ENCODE measurements at regions not wholly inside any gene's neighbourhood (a gene's known extent, or its start where the extent isn't known, plus 50 kb on each side); places are given as distances from the start of the nearest gene placed in this dataset.

DNA sequence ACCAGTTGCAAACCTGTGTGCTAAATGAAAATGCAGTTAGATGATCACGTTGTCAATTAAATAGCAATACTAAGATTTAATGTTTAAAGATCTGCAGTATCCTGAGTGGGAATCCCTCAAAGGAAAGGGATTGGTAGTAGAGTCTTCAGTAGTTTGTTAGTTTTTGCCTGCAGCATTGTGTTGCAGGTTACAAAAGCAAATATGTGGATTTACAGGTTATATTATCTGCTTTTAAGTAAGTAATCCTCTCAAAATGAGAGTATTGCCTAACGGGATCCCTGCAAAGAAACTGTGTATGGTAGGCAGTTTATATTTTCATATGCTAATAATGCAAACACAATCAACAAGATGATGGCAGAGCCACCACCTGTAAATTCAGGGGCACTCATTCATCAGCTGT, 72.2 kb upstream of the OSBPL8 start:
- no peak for ATAC-seq
- no peak overlapping the region for H3K9ac ChIP-seq (ENCODE audit: low read length)
- no peaks in the 10 kb centered on the region for H4K20me1 ChIP-seq (ENCODE audit: low read length)
- no peaks in the 10 kb centered on the region for H3K27me3 ChIP-seq (ENCODE audit: low read length)
- H3K27ac ChIP-seq (ENCODE audit: low read length) = no peak overlapping the region
- peaks cover 33% of the 10 kb centered on the region for H3K4me1 ChIP-seq (ENCODE audit: insufficient read depth, low read length)
- no peaks in the 10 kb centered on the region for H3K9me2 ChIP-seq (replicated peaks; ENCODE audit: low read length)
- DNase-seq = no peak
- no peaks in the 10 kb centered on the region for H3K9me3 ChIP-seq (ENCODE audit: low read length)
- BruUV-seq (replicated peaks) = no TSS peak
- no peak overlapping the region for H3K4me3 ChIP-seq (ENCODE audit: low read length)
- no peak overlapping the region for H2AFZ ChIP-seq (ENCODE audit: low read length)
- POLR2A ChIA-PET (ENCODE audit: unreplicated experiment) = no interaction called here
- no peaks in the 10 kb centered on the region for H3F3A ChIP-seq (ENCODE audit: low read length, unreplicated experiment)
- intact Hi-C loops (cut with micrococcal nuclease) = loop anchor here (2.0 to 5.0 kb wide), 3 partner anchors 56 to 159 kb away; no protein-coding TSS in a partner anchor
- H3K36me3 ChIP-seq (ENCODE audit: low read depth, low read length) = no peaks in the 10 kb centered on the region
- H3K4me2 ChIP-seq (ENCODE audit: low read length) = no peak overlapping the region
- no peaks in the 10 kb centered on the region for H3K79me2 ChIP-seq (ENCODE audit: low read length)
- CTCF ChIA-PET = interaction anchor here (1.1 kb wide), 1 partner anchor 10 kb away, joined by 3 read pairs; no protein-coding TSS in a partner anchor
- no peak for TF ChIP-seq EZH2phosphoT487 (IDR thresholded peaks at IDR 0.05; ENCODE audit: borderline replicate concordance, low read length)
- TF ChIP-seq, protein P1, sequence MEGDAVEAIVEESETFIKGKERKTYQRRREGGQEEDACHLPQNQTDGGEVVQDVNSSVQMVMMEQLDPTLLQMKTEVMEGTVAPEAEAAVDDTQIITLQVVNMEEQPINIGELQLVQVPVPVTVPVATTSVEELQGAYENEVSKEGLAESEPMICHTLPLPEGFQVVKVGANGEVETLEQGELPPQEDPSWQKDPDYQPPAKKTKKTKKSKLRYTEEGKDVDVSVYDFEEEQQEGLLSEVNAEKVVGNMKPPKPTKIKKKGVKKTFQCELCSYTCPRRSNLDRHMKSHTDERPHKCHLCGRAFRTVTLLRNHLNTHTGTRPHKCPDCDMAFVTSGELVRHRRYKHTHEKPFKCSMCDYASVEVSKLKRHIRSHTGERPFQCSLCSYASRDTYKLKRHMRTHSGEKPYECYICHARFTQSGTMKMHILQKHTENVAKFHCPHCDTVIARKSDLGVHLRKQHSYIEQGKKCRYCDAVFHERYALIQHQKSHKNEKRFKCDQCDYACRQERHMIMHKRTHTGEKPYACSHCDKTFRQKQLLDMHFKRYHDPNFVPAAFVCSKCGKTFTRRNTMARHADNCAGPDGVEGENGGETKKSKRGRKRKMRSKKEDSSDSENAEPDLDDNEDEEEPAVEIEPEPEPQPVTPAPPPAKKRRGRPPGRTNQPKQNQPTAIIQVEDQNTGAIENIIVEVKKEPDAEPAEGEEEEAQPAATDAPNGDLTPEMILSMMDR (conservative IDR thresholded peaks at IDR 0.05; ENCODE audit: low read depth, low read length) = no peak
- TF ChIP-seq EZH2 (IDR thresholded peaks at IDR 0.05; ENCODE audit: low read length, unreplicated experiment) = no peak

DNA sequence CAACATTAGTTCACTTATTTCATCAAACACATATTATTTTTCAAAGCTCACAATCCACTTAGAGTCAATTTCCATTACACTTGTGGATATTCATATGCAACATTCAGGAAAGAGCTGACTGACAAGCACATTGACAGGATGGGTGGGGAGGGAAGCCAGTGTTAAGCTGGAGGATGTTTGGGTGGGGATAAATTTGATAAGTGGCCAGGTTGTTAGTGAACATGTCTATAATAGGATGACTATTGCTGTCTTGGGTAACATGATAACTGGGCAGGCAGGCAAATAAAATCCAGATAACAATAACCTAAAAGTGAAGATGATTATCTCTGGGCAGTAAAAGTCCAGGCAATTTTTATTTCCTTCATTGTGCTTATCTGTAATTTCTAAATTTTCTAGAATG, 73.8 kb upstream of the OSBPL8 start:
- Histone ChIP-seq H3K79me2 (ENCODE audit: low read length) (no peaks in the 10 kb centered on the region), H3K27me3 (ENCODE audit: low read length) (no peaks in the 10 kb centered on the region), H3K4me2 (ENCODE audit: low read length) (no peak overlapping the region), H3K4me3 (ENCODE audit: low read length) (no peak overlapping the region), H3K9ac (ENCODE audit: low read length) (no peak overlapping the region), H4K20me1 (ENCODE audit: low read length) (no peaks in the 10 kb centered on the region), H2AFZ (ENCODE audit: low read length) (no peak overlapping the region), H3K9me3 (ENCODE audit: low read length) (no peaks in the 10 kb centered on the region), H3F3A (ENCODE audit: low read length, unreplicated experiment) (peaks cover 4% of the 10 kb centered on the region), H3K27ac (ENCODE audit: low read length) (no peak overlapping the region), H3K36me3 (ENCODE audit: low read depth, low read length) (no peaks in the 10 kb centered on the region), H3K9me2 (replicated peaks; ENCODE audit: low read length) (no peaks in the 10 kb centered on the region), H3K4me1 (ENCODE audit: insufficient read depth, low read length) (peaks cover 50% of the 10 kb centered on the region)
- ChIA-PET CTCF (no interaction called here), POLR2A (ENCODE audit: unreplicated experiment) (no interaction called here)
- TF ChIP-seq EZH2phosphoT487 (IDR thresholded peaks at IDR 0.05; ENCODE audit: borderline replicate concordance, low read length) (no peak), EZH2 (IDR thresholded peaks at IDR 0.05; ENCODE audit: low read length, unreplicated experiment) (no peak)
- TF ChIP-seq, protein P1 (conservative IDR thresholded peaks at IDR 0.05; ENCODE audit: low read depth, low read length) = no peak
- no TSS peak for BruUV-seq (replicated peaks)
- intact Hi-C loops (cut with micrococcal nuclease) = loop anchor here (5.0 kb wide), 2 partner anchors 54 to 69 kb away; no protein-coding TSS in a partner anchor
- peak; percentile 34 for ATAC-seq
- peak; percentile 52 for DNase-seq

GRCh38 chr12:76634133-76634532, 74.6 kb upstream of the OSBPL8 start:
- Histone ChIP-seq H3K36me3 (ENCODE audit: low read depth, low read length) (no peaks in the 10 kb centered on the region), H3K79me2 (ENCODE audit: low read length) (no peaks in the 10 kb centered on the region), H4K20me1 (ENCODE audit: low read length) (no peaks in the 10 kb centered on the region), H3K4me3 (ENCODE audit: low read length) (no peak overlapping the region), H2AFZ (ENCODE audit: low read length) (no peak overlapping the region), H3K4me2 (ENCODE audit: low read length) (no peak overlapping the region), H3K27ac (ENCODE audit: low read length) (no peak overlapping the region), H3K27me3 (ENCODE audit: low read length) (no peaks in the 10 kb centered on the region), H3K9me3 (ENCODE audit: low read length) (no peaks in the 10 kb centered on the region), H3K9ac (ENCODE audit: low read length) (no peak overlapping the region), H3K4me1 (ENCODE audit: insufficient read depth, low read length) (peaks cover 51% of the 10 kb centered on the region), H3F3A (ENCODE audit: low read length, unreplicated experiment) (peaks cover 4% of the 10 kb centered on the region), H3K9me2 (replicated peaks; ENCODE audit: low read length) (no peaks in the 10 kb centered on the region)
- BruUV-seq (replicated peaks) = no TSS peak
- no peak for ATAC-seq
- ChIA-PET CTCF (no interaction called here), POLR2A (ENCODE audit: unreplicated experiment) (no interaction called here)
- TF ChIP-seq, protein P1 (conservative IDR thresholded peaks at IDR 0.05; ENCODE audit: low read depth, low read length) = no peak
- no peak for TF ChIP-seq EZH2 (IDR thresholded peaks at IDR 0.05; ENCODE audit: low read length, unreplicated experiment)
- TF ChIP-seq EZH2phosphoT487 (IDR thresholded peaks at IDR 0.05; ENCODE audit: borderline replicate concordance, low read length) = no peak
- intact Hi-C loops (cut with micrococcal nuclease) = loop anchor here (5.0 kb wide), 2 partner anchors 53 to 68 kb away; no protein-coding TSS in a partner anchor
- no peak for DNase-seq
